MM.1S (cell line): ENCODE measurements at regions not wholly inside any gene's neighbourhood (a gene's known extent, or its start where the extent isn't known, plus 50 kb on each side); places are given as distances from the start of the nearest gene placed in this dataset.

Source experiments
- DNase-seq: peaks from one replicate; pipeline ENCODE4 v3.0.0-alpha.2; 2015
- H2AFZ ChIP-seq: fragments of 300-600 bp; sonication (generic); 2 replicates; pipeline ENCODE4 v1.6.0; 2016; ENCODE audit warnings: antibody characterized with exemption, low read length
- H3F3A ChIP-seq: fragments of 300-600 bp; sonication (generic); 2 replicates; pipeline ENCODE4 v1.6.1; 2016; ENCODE audit warnings: mild to moderate bottlenecking, antibody characterized with exemption, low read length, moderate library complexity, mixed read lengths; ENCODE audit not compliant: insufficient read depth
- H3K27ac ChIP-seq: fragments of 300-600 bp; sonication (generic); 2 replicates; pipeline ENCODE4 v1.5.1; 2016; ENCODE audit warnings: mild to moderate bottlenecking, low read length
- H3K27me3 ChIP-seq: fragments of 300-600 bp; sonication (generic); replicated peaks from 2 replicates; pipeline ENCODE4 v1.6.0; 2016; ENCODE audit warnings: low read length; ENCODE audit not compliant: insufficient read depth
- H3K36me3 ChIP-seq: fragments of 300-600 bp; sonication (generic); replicated peaks from 2 replicates; pipeline ENCODE4 v1.6.1; 2016; ENCODE audit warnings: mild to moderate bottlenecking, low read length, mixed read lengths; ENCODE audit not compliant: insufficient read depth
- H3K4me1 ChIP-seq: fragments of 300-600 bp; sonication (generic); 2 replicates; pipeline ENCODE4 v1.6.1; 2016; ENCODE audit warnings: low read length, mixed read lengths
- H3K4me2 ChIP-seq: fragments of 300-600 bp; sonication (generic); 2 replicates; pipeline ENCODE4 v1.6.0; 2016; ENCODE audit warnings: low read depth, low read length
- H3K4me3 ChIP-seq: fragments of 300-600 bp; sonication (generic); 2 replicates; pipeline ENCODE4 v1.5.1; 2016; ENCODE audit warnings: low read length, mixed read lengths
- H3K79me2 ChIP-seq: fragments of 300-600 bp; sonication (generic); 2 replicates; pipeline ENCODE4 v1.6.1; 2016; ENCODE audit warnings: mixed run types, low read length, mixed read lengths
- H3K9ac ChIP-seq: fragments of 300-600 bp; sonication (generic); 2 replicates; pipeline ENCODE4 v1.6.1; 2016; ENCODE audit warnings: low read length, mixed read lengths
- H3K9me2 ChIP-seq: fragments of 300-600 bp; sonication (generic); replicated peaks from 2 replicates; pipeline ENCODE4 v1.6.1; 2016; ENCODE audit warnings: mild to moderate bottlenecking, low read length, mixed read lengths; ENCODE audit not compliant: insufficient read depth
- H3K9me3 ChIP-seq: fragments of 300-600 bp; sonication (generic); replicated peaks from 2 replicates; pipeline ENCODE4 v1.6.1; 2016; ENCODE audit warnings: mild to moderate bottlenecking, low read length, mixed read lengths; ENCODE audit not compliant: insufficient read depth
- H4K20me1 ChIP-seq: fragments of 300-600 bp; sonication (generic); 2 replicates; pipeline ENCODE4 v1.6.1; 2016; ENCODE audit warnings: mild to moderate bottlenecking, low read length, moderate library complexity, mixed read lengths; ENCODE audit not compliant: insufficient read depth
- CTCF ChIP-seq: fragments of 300-600 bp; sonication (generic); IDR thresholded peaks from 2 replicates; pipeline ENCODE4 v1.5.1; 2016; ENCODE audit warnings: antibody characterized with exemption, low read length, mixed read lengths
- EZH2 ChIP-seq: fragments of 300-600 bp; sonication (generic); optimal IDR thresholded peaks from 2 replicates; pipeline ENCODE3; 2017; ENCODE audit warnings: low read depth, mild to moderate bottlenecking, antibody characterized with exemption, low read length, mixed read lengths
- EZH2phosphoT487 ChIP-seq: fragments of 300-600 bp; sonication (generic); IDR thresholded peaks from 2 replicates; pipeline ENCODE4 v1.6.1; 2018; ENCODE audit warnings: antibody characterized with exemption, low read length

GRCh38 chr3:10594915-10595314 lies 89.5 kb upstream of the ATP2B2 start:
- TF ChIP-seq EZH2phosphoT487 (no peak), CTCF (no peak), EZH2 (no peak)
- H3K9ac ChIP-seq = no peak overlapping the region
- no peak overlapping the region for H3K4me3 ChIP-seq

DNA sequence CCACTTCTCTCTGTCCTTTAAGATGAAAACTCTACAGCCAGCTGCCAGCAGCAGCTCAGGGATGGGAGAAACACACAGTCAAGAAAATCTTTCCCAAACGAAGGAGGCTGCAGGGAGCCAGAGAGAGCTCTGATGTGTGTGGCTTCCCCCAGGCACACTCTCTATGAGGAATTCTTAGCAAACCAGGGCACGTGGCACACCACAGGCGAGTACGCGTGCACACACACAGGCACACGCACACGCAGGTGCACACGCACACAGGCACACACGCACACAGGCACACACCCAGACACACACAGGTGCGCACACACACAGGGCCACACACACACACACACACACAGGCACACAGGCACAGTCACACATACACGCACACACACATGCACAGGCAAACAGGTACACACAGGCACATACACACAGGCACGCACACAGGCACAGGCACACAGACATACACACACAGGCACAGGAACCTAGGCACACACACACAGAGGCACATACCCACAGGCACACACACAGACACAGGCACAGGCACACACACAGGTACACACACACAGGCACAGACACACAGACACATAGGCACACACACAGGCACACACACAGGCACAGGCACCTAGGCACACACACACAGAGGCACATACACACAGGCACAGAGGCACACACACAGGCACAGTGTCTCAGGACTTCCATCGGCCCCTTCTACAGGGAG lies 91.5 kb upstream of the ATP2B2 start:
- Histone ChIP-seq H3F3A (no peaks in the 10 kb centered on the region), H3K9me2 (no peaks in the 10 kb centered on the region), H2AFZ (no peak overlapping the region), H3K9me3 (no peaks in the 10 kb centered on the region), H3K79me2 (no peaks in the 10 kb centered on the region), H3K36me3 (no peaks in the 10 kb centered on the region), H3K27me3 (peaks cover 28% of the 10 kb centered on the region), H3K4me3 (no peak overlapping the region), H3K4me1 (no peaks in the 10 kb centered on the region), H3K4me2 (no peak overlapping the region), H4K20me1 (no peaks in the 10 kb centered on the region), H3K9ac (no peak overlapping the region), H3K27ac (no peak overlapping the region)
- no peak for DNase-seq
- TF ChIP-seq EZH2phosphoT487 = no peak
- TF ChIP-seq CTCF = no peak
- no peak for TF ChIP-seq EZH2

More at GRCh38 chr3:10594915-10595314, 89.5 kb upstream of the ATP2B2 start:
- H3K9me2 ChIP-seq = no peaks in the 10 kb centered on the region
- no peak overlapping the region for H3K4me2 ChIP-seq
- H3K36me3 ChIP-seq = no peaks in the 10 kb centered on the region
- H2AFZ ChIP-seq = no peak overlapping the region
- H3K27ac ChIP-seq = no peak overlapping the region
- no peaks in the 10 kb centered on the region for H3K4me1 ChIP-seq
- H3K27me3 ChIP-seq = peaks cover 33% of the 10 kb centered on the region
- H3F3A ChIP-seq = no peaks in the 10 kb centered on the region
- no peaks in the 10 kb centered on the region for H3K9me3 ChIP-seq
- no peaks in the 10 kb centered on the region for H3K79me2 ChIP-seq
- no peaks in the 10 kb centered on the region for H4K20me1 ChIP-seq
- peak; percentile 87 for DNase-seq

- Histone ChIP-seq H3K9ac (no peak overlapping the region), H3K9me3 (no peaks in the 10 kb centered on the region), H2AFZ (no peak overlapping the region), H4K20me1 (no peaks in the 10 kb centered on the region), H3K79me2 (no peaks in the 10 kb centered on the region), H3K27ac (no peak overlapping the region), H3K4me2 (no peak overlapping the region), H3K4me3 (no peak overlapping the region), H3K36me3 (no peaks in the 10 kb centered on the region), H3K4me1 (no peaks in the 10 kb centered on the region), H3F3A (no peaks in the 10 kb centered on the region), H3K27me3 (peaks cover 34% of the 10 kb centered on the region), H3K9me2 (no peaks in the 10 kb centered on the region)
- TF ChIP-seq CTCF (no peak), EZH2phosphoT487 (no peak), EZH2 (no peak)
- DNase-seq = no peak
These were observed 92.3 kb upstream of the ATP2B2 start for GRCh38 chr3:10597733-10598132.
